B cell (primary cell): ENCODE measurements at regions not wholly inside any gene's neighbourhood (a gene's known extent, or its start where the extent isn't known, plus 50 kb on each side); places are given as distances from the start of the nearest gene placed in this dataset.

Experiments
- ATAC-seq: fragments of 200-7000 bp; cut with Tn5 transposase; one replicate; pipeline ENCODE4 v1.10.0; 2021; ENCODE audit warnings: low read depth, mild to moderate bottlenecking, moderate number of reproducible peaks, moderate library complexity
- CTCF ChIA-PET: fragments of 350-600 bp; sonication (Branson Sonifier 250); formaldehyde crosslinking; loops from one replicate; lab custom pipeline; 2021; ENCODE audit warnings: antibody characterized with exemption, inconsistent platforms; lab: Charles Lee
- POLR2A ChIA-PET: fragments of 350-600 bp; sonication (Branson Sonifier 250); formaldehyde crosslinking; loops from one replicate; lab custom pipeline; 2021; ENCODE audit warnings: antibody characterized with exemption; lab: Charles Lee
- DNase-seq: peaks from one replicate; pipeline ENCODE4 v3.0.0; 2013
- H2AFZ ChIP-seq: 2 replicates; pipeline ENCODE4 v1.6.1; 2012; ENCODE audit warnings: mild to moderate bottlenecking, low read depth, low read length; ENCODE audit not compliant: insufficient read depth, poor library complexity, severe bottlenecking
- H3K27ac ChIP-seq, 2 donors: 1 replicate in 1 of 2; 2 replicates in 1 of 2; pipeline ENCODE4 v1.5.1; 2012 to 2013; ENCODE audit warnings: low read length in 2 of 2, mild to moderate bottlenecking in 2 of 2, moderate library complexity in 1 of 2
- H3K27me3 ChIP-seq, 4 experiments: fragments of 200-600 bp in 1 of 4; sonication (generic) in 1 of 4; replicated peaks in 1 of 4; 1 replicate in 2 of 4; 2 replicates in 2 of 4; pipeline versions ENCODE4 v1.6.1 to v1.7.0; 2013 to 2016; ENCODE audit warnings: low read length in 3 of 4, mild to moderate bottlenecking in 2 of 4, mixed read lengths in 1 of 4, moderate library complexity in 1 of 4; ENCODE audit not compliant: insufficient read depth in 4 of 4, control insufficient read depth in 3 of 4; ENCODE audit errors: control extremely low read depth in 1 of 4
- H3K36me3 ChIP-seq, 2 experiments: replicated peaks in 1 of 2; 1 replicate in 1 of 2; 2 replicates in 1 of 2; pipeline versions ENCODE4 v1.6.1 to v1.7.1; 2013; ENCODE audit warnings: low read length in 1 of 2; ENCODE audit not compliant: insufficient read depth in 2 of 2, control insufficient read depth in 1 of 2; ENCODE audit errors: control extremely low read depth in 1 of 2, extremely low read depth in 1 of 2
- H3K4me1 ChIP-seq, 2 donors: fragments of 200-600 bp in 1 of 2; sonication (generic) in 1 of 2; 1 replicate in 1 of 2; 2 replicates in 1 of 2; pipeline versions ENCODE4 v1.5.1 to v1.6.1; 2013 to 2017; ENCODE audit warnings: low read length in 2 of 2; ENCODE audit not compliant: control insufficient read depth in 2 of 2, insufficient read depth in 2 of 2
- H3K4me2 ChIP-seq: replicated peaks from 2 replicates; pipeline ENCODE3; 2012; ENCODE audit warnings: mild to moderate bottlenecking, low read depth, low read length; ENCODE audit not compliant: poor library complexity, severe bottlenecking
- H3K4me3 ChIP-seq, 5 experiments: fragments of 200-600 bp in 1 of 5; sonication (generic) in 1 of 5; 1 replicate in 3 of 5; 2 replicates in 2 of 5; pipeline versions ENCODE4 v1.5.1 to v1.7.0; 2011 to 2016; ENCODE audit warnings: low read length in 4 of 5, mild to moderate bottlenecking in 4 of 5, low read depth in 2 of 5, control low read depth in 1 of 5, moderate library complexity in 1 of 5; ENCODE audit not compliant: insufficient read depth in 1 of 5; ENCODE audit errors: control extremely low read depth in 1 of 5, extremely low read depth in 1 of 5
- H3K79me2 ChIP-seq: fragments of 200-600 bp; sonication (generic); one replicate; pipeline ENCODE4 v1.6.0; 2016; ENCODE audit warnings: low read length; ENCODE audit not compliant: control insufficient read depth, insufficient read depth
- H3K9ac ChIP-seq: fragments of 200-600 bp; sonication (generic); 2 replicates; pipeline ENCODE4 v1.6.1; 2017; ENCODE audit warnings: mild to moderate bottlenecking, low read length, moderate library complexity
- H3K9me3 ChIP-seq, 3 donors: one replicate each; pipeline versions ENCODE4 v1.6.1 to v1.7.1; 2013; ENCODE audit warnings: low read length in 2 of 3; ENCODE audit not compliant: control insufficient read depth in 2 of 3, insufficient read depth in 1 of 3; ENCODE audit errors: control extremely low read depth in 1 of 3
- H4K20me1 ChIP-seq: 2 replicates; pipeline ENCODE4 v1.6.0; 2012; ENCODE audit warnings: mild to moderate bottlenecking, low read length; ENCODE audit not compliant: insufficient read depth, control insufficient read depth, poor library complexity, severe bottlenecking
- H3K27ac Mint-ChIP-seq: one replicate; pipeline ENCODE4 v1.8.0; 2021; ENCODE audit warnings: mixed read lengths
- H3K27me3 Mint-ChIP-seq: one replicate; pipeline ENCODE4 v1.8.0; 2021; ENCODE audit warnings: mixed read lengths
- H3K4me1 Mint-ChIP-seq: one replicate; pipeline ENCODE4 v1.8.0; 2021; ENCODE audit warnings: mixed read lengths
- H3K4me3 Mint-ChIP-seq: one replicate; pipeline ENCODE4 v1.8.0; 2021; ENCODE audit warnings: mixed read lengths
- H3K9me3 Mint-ChIP-seq: one replicate; pipeline ENCODE4 v1.8.0; 2022; ENCODE audit warnings: mixed read lengths; ENCODE audit not compliant: insufficient read depth
- CTCF ChIP-seq: fragments of 200-600 bp; IDR thresholded peaks from one replicate; pipeline ENCODE4 v1.8.0; 2022; ENCODE audit warnings: antibody characterized with exemption, mild to moderate bottlenecking
- EZH2 ChIP-seq: IDR thresholded peaks from 2 replicates; pipeline ENCODE4 v1.6.1; 2012; ENCODE audit warnings: borderline replicate concordance, low read depth, mild to moderate bottlenecking, moderate library complexity, low read length; ENCODE audit not compliant: insufficient read depth, poor library complexity, severe bottlenecking
- WGBS: methylation state at CpG from one replicate; pipeline ENCODE4 v1.1.5; 2013; ENCODE audit warnings: missing lambda C conversion rate; ENCODE audit not compliant: insufficient coverage; 5-methylcytosine and 5-hydroxymethylcytosine counted together
- intact Hi-C: fragments of 100-400 bp; cut with micrococcal nuclease; formaldehyde crosslinking; loops from one replicate; pipeline ENCODE4 v1.10.0; 2022

- DNase-seq (no peak), ATAC-seq (no peak)
- H3K27ac ChIP-seq, result no peak overlapping the region
- H3K9me3 ChIP-seq, result peaks cover 0 to 8% (median 3%) of the 10 kb centered on the region in 3 donors
- no peak for TF ChIP-seq EZH2
- TF ChIP-seq CTCF, result no peak
- ChIA-PET CTCF (interaction anchor here (0.7 to 4.2 kb wide), 9 partner anchors 9 to 949 kb away, joined by 3 to 50 read pairs (median 5); no protein-coding TSS in a partner anchor), POLR2A (no interaction called here)
- H4K20me1 ChIP-seq, result no peaks in the 10 kb centered on the region
- H3K4me1 Mint-ChIP-seq, result no peaks in the 10 kb centered on the region
- no peak overlapping the region for H3K4me2 ChIP-seq
- H3K9me3 Mint-ChIP-seq, result peaks cover 9% of the 10 kb centered on the region
- peak overlapping the region; percentile 35 for H2AFZ ChIP-seq
- no CpG with 5 or more reads among the region's 1 CpG for WGBS
- no peak overlapping the region for H3K27ac Mint-ChIP-seq
- H3K27me3 ChIP-seq, result peaks cover 0 to 2% (median 0%) of the 10 kb centered on the region in 4 experiments
- H3K4me3 Mint-ChIP-seq, result no peak overlapping the region
- no peak overlapping the region for H3K4me3 ChIP-seq
- no peak overlapping the region for H3K9ac ChIP-seq
- no peaks in the 10 kb centered on the region for H3K79me2 ChIP-seq
- H3K27me3 Mint-ChIP-seq, result peaks cover 23% of the 10 kb centered on the region
- H3K4me1 ChIP-seq, result no peaks in the 10 kb centered on the region
- intact Hi-C loops, result no loop called here
- no peaks in the 10 kb centered on the region for H3K36me3 ChIP-seq
Measured at GRCh38 chr13:108154421-108154858, 60.9 kb downstream of the LIG4 start.

- 60% methylated on average over 1 of the region's 2 CpGs for WGBS
- peaks cover 3% of the 10 kb centered on the region for H3K9me3 Mint-ChIP-seq
- CTCF ChIA-PET, result interaction anchor here (1.0 to 8.4 kb wide), 2 partner anchors 8 kb away, joined by 3 to 50 read pairs; no protein-coding TSS in a partner anchor
Measured at GRCh38 chr13:108146642-108147041, 68.7 kb downstream of the LIG4 start.

More at GRCh38 chr13:108146642-108147041, 68.7 kb downstream of the LIG4 start:
- H3K4me3 Mint-ChIP-seq, result no peak overlapping the region
- Histone ChIP-seq H3K27ac (no peak overlapping the region), H3K9me3 (peaks cover 0 to 3% (median 0%) of the 10 kb centered on the region in 3 donors), H3K27me3 (no peaks in the 10 kb centered on the region), H3K9ac (no peak overlapping the region), H3K4me3 (no peak overlapping the region), H3K4me2 (no peak overlapping the region), H3K79me2 (no peaks in the 10 kb centered on the region), H3K36me3 (no peaks in the 10 kb centered on the region), H2AFZ (no peak overlapping the region), H4K20me1 (no peaks in the 10 kb centered on the region), H3K4me1 (no peaks in the 10 kb centered on the region)
- H3K27me3 Mint-ChIP-seq, result peaks cover 22% of the 10 kb centered on the region
- ATAC-seq (no peak), DNase-seq (no peak)
- POLR2A ChIA-PET, result interaction anchor here (0.5 kb wide), 1 partner anchor 60 kb away, joined by 4 read pairs; no protein-coding TSS in a partner anchor
- TF ChIP-seq CTCF (no peak), EZH2 (no peak)
- intact Hi-C loops, result no loop called here
- H3K4me1 Mint-ChIP-seq, result no peaks in the 10 kb centered on the region
- no peak overlapping the region for H3K27ac Mint-ChIP-seq
